ENCODE measurements at regions not wholly inside any gene's neighbourhood (a gene's known extent, or its start where the extent isn't known, plus 50 kb on each side); places are given as distances from the start of the nearest gene placed in this dataset.

- DNase-seq: no peak
- no peaks in the 10 kb centered on the region for H3K27me3 ChIP-seq
- no peak for TF ChIP-seq CTCF (IDR thresholded peaks at IDR 0.05)
- no peak overlapping the region for H3K9ac ChIP-seq (ENCODE audit: low read depth in 2 of 2, low read length in 2 of 2)
- H3K4me3 ChIP-seq: no peak overlapping the region
- intact Hi-C loops (cut with DNase I): no loop called here
- no peaks in the 10 kb centered on the region for H3K9me3 ChIP-seq
- no peaks in the 10 kb centered on the region for H3K36me3 ChIP-seq
- H3K27ac ChIP-seq: no peak overlapping the region
- H3K4me1 ChIP-seq: no peaks in the 10 kb centered on the region
Observed at GRCh38 chr3:16106050-16106449, 68.4 kb upstream of the GALNT15 start.

GRCh38 chr3:16108424-16108823, 66.1 kb upstream of the GALNT15 start:
- Histone ChIP-seq H3K4me3 (no peak overlapping the region), H3K36me3 (no peaks in the 10 kb centered on the region), H3K27me3 (no peaks in the 10 kb centered on the region), H3K4me1 (no peaks in the 10 kb centered on the region), H3K27ac (no peak overlapping the region), H3K9ac (ENCODE audit: low read depth in 2 of 2, low read length in 2 of 2) (no peak overlapping the region), H3K9me3 (no peaks in the 10 kb centered on the region)
- TF ChIP-seq CTCF (IDR thresholded peaks at IDR 0.05): no peak
- intact Hi-C loops (cut with DNase I): no loop called here
- DNase-seq: no peak

GRCh38 chr3:16109929-16110328, 64.6 kb upstream of the GALNT15 start:
- DNase-seq: no peak
- Histone ChIP-seq H3K27ac (no peak overlapping the region), H3K27me3 (no peaks in the 10 kb centered on the region)

GRCh38 chr3:16112910-16113504, 61.5 kb upstream of the GALNT15 start:
- Histone ChIP-seq H3K27ac (no peak overlapping the region), H3K4me3 (no peak overlapping the region), H3K36me3 (no peaks in the 10 kb centered on the region), H3K9ac (ENCODE audit: low read depth in 2 of 2, low read length in 2 of 2) (no peak overlapping the region), H3K27me3 (no peaks in the 10 kb centered on the region), H3K4me1 (no peaks in the 10 kb centered on the region), H3K9me3 (no peaks in the 10 kb centered on the region)
- intact Hi-C loops (cut with DNase I): no loop called here
- no peak for DNase-seq
- no peak for TF ChIP-seq CTCF (IDR thresholded peaks at IDR 0.05)

More at GRCh38 chr3:16109929-16110328, 64.6 kb upstream of the GALNT15 start:
- no peak overlapping the region for H3K9ac ChIP-seq (ENCODE audit: low read depth in 2 of 2, low read length in 2 of 2)
- H3K4me1 ChIP-seq: no peaks in the 10 kb centered on the region
- intact Hi-C loops (cut with DNase I): no loop called here
- H3K4me3 ChIP-seq: no peak overlapping the region
- TF ChIP-seq CTCF (IDR thresholded peaks at IDR 0.05): no peak
- H3K9me3 ChIP-seq: no peaks in the 10 kb centered on the region
- no peaks in the 10 kb centered on the region for H3K36me3 ChIP-seq

GRCh38 chr3:16113704-16114103, 60.8 kb upstream of the GALNT15 start:
- Histone ChIP-seq H3K9ac (ENCODE audit: low read depth in 2 of 2, low read length in 2 of 2) (no peak overlapping the region), H3K4me3 (no peak overlapping the region), H3K9me3 (no peaks in the 10 kb centered on the region), H3K36me3 (no peaks in the 10 kb centered on the region), H3K27me3 (no peaks in the 10 kb centered on the region), H3K4me1 (no peaks in the 10 kb centered on the region), H3K27ac (no peak overlapping the region)
- no peak for DNase-seq
- intact Hi-C loops (cut with DNase I): no loop called here
- no peak for TF ChIP-seq CTCF (IDR thresholded peaks at IDR 0.05)

Data from colonic mucosa (tissue), 4 donors.